ENCODE measurements at regions not wholly inside any gene's neighbourhood (a gene's known extent, or its start where the extent isn't known, plus 50 kb on each side); places are given as distances from the start of the nearest gene placed in this dataset.

DNA sequence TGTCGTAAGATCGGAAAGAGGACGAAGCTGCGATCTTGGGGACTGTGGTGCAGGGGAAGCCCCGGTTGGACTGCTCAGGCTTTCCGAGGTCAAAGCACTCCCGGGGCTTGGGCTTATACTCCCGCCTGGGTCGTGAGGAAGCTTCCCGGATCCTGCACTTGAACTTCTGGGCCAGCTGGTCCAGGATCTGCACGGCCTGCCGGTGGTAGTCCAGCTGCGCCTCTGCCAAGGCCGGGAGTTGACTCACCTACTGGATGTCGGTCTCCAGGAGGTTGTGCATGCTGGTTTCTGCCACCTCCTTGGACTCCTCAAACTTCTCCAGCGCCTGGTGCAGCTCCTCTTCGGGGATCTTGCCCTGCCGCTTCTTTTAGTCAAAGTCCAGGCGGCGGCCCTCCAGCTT, 99.2 kb downstream of the KPNA2 start:
- Histone ChIP-seq H2BK20ac (ENCODE audit: low read length) (no peak overlapping the region), H3K23ac (ENCODE audit: insufficient read length) (no peak overlapping the region)

More for the DNA sequence above, 99.2 kb downstream of the KPNA2 start:
- no peak overlapping the region for H2AFZ ChIP-seq (ENCODE audit: low read length)
- no peak overlapping the region for H2BK120ac ChIP-seq (replicated peaks; ENCODE audit: low read depth, low read length)
- ChIA-PET CTCF (ENCODE audit: partially characterized antibody) (interaction anchor here (1.2 to 1.6 kb wide), 2 partner anchors 16 to 38 kb away, joined by 3 to 4 read pairs; no protein-coding TSS in a partner anchor), POLR2A (ENCODE audit: partially characterized antibody) (interaction anchor here (1.5 kb wide), 1 partner anchor 9 kb away, joined by 3 read pairs; no protein-coding TSS in a partner anchor)
- no peak overlapping the region for H3K27ac ChIP-seq (ENCODE audit: low read depth, low read length)
- H4K20me1 ChIP-seq (replicated peaks in 1 of 2; ENCODE audit: control insufficient read depth in 1 of 2, insufficient read depth in 2 of 2, low read length in 2 of 2), result no peaks in the 10 kb centered on the region
- no peak overlapping the region for H2BK15ac ChIP-seq (ENCODE audit: low read length)
- no peaks in the 10 kb centered on the region for H3K36me3 ChIP-seq (ENCODE audit: control insufficient read depth in 2 of 4, insufficient read depth in 4 of 4, low read length in 3 of 4)
- TF ChIP-seq PHF8 (conservative IDR thresholded peaks at IDR 0.05; ENCODE audit: low read depth, low read length) (no peak), CTBP2 (IDR thresholded peaks at IDR 0.05; ENCODE audit: borderline replicate concordance, insufficient read depth, insufficient read length, low read length) (no peak), TAF1 (IDR thresholded peaks at IDR 0.05; ENCODE audit: low read depth, low read length) (no peak), CEBPB (IDR thresholded peaks at IDR 0.05; ENCODE audit: low read depth, low read length) (no peak), SP4 (IDR thresholded peaks at IDR 0.05; ENCODE audit: low read length) (no peak), EP300 (IDR thresholded peaks at IDR 0.05; ENCODE audit: borderline replicate concordance in 1 of 2, low read depth in 2 of 2, low read length in 2 of 2) (no peak), TAF7 (optimal IDR thresholded peaks at IDR 0.05; ENCODE audit: borderline replicate concordance, low read depth, low read length) (no peak), CHD2 (IDR thresholded peaks at IDR 0.05; ENCODE audit: low read length) (no peak), POLR2AphosphoS5 (IDR thresholded peaks at IDR 0.05; ENCODE audit: low read depth, low read length) (no peak), GTF2F1 (IDR thresholded peaks at IDR 0.05; ENCODE audit: borderline replicate concordance, low read depth, low read length) (no peak)
- no peak overlapping the region for H3K9ac ChIP-seq (replicated peaks in 1 of 4; ENCODE audit: extremely low read depth in 1 of 4, low read depth in 3 of 4, low read length in 3 of 4)
- no peak overlapping the region for H3K4me2 ChIP-seq (ENCODE audit: insufficient read depth in 1 of 2, low read depth in 2 of 2, low read length in 2 of 2)
- peaks cover 0 to 8% (median 0%) of the 10 kb centered on the region in 4 experiments; a peak in 2 of 7 replicates for H3K4me1 ChIP-seq (replicated peaks in 1 of 4; ENCODE audit: control insufficient read depth in 3 of 4, insufficient read depth in 4 of 4, low read length in 3 of 4)
- no peak overlapping the region for H3K56ac ChIP-seq (replicated peaks; ENCODE audit: insufficient read length, low read depth, low read length)
- no peaks in the 10 kb centered on the region for H3K79me2 ChIP-seq (ENCODE audit: control insufficient read depth in 1 of 2, insufficient read depth in 2 of 2, low read length in 2 of 2)
- H2AK5ac ChIP-seq (ENCODE audit: low read depth, low read length), result no peak overlapping the region
- WGBS, 2 experiments (ENCODE audit: extremely low coverage in 1 of 2, insufficient coverage in 1 of 2, insufficient read length in 1 of 2, insufficient replicate concordance in 2 of 2, low coverage in 1 of 2, low lambda C conversion rate in 2 of 2, missing lambda C conversion rate in 1 of 2), result 94% methylated on average over 20 of the region's 20 CpGs; no CpG with 5 or more reads in 1 of the 2 experiments
- no peak overlapping the region for H3K14ac ChIP-seq (ENCODE audit: insufficient read length)
- H3K18ac ChIP-seq (ENCODE audit: extremely low read depth, low read length), result no peak overlapping the region
- H3K9me3 ChIP-seq (ENCODE audit: insufficient read depth in 2 of 2, low read depth in 1 of 2, low read length in 1 of 2), result no peaks in the 10 kb centered on the region
- DNase-seq (ENCODE audit: low read depth in 1 of 2, low spot score in 2 of 2), result no peak
- no peak overlapping the region for H4K91ac ChIP-seq (replicated peaks; ENCODE audit: insufficient read length, low read length)
- no peak overlapping the region for H4K5ac ChIP-seq (ENCODE audit: insufficient read length, low read depth, low read length)
- H2BK12ac ChIP-seq (ENCODE audit: low read depth, low read length), result no peak overlapping the region
- no peaks in the 10 kb centered on the region for H3K79me1 ChIP-seq (ENCODE audit: low read depth, low read length)
- no peaks in the 10 kb centered on the region for H3K23me2 ChIP-seq (ENCODE audit: low read depth, low read length)
- no peak overlapping the region for H3K4me3 ChIP-seq (ENCODE audit: extremely low read depth in 1 of 4, insufficient read depth in 2 of 4, low read depth in 3 of 4, low read length in 4 of 4)
- FAIRE-seq, result no peak
- H4K8ac ChIP-seq (ENCODE audit: extremely low read depth, insufficient read depth, low read length), result no peak overlapping the region
- no peak overlapping the region for H2BK5ac ChIP-seq (ENCODE audit: low read depth, low read length)
- H3K4ac ChIP-seq (replicated peaks; ENCODE audit: insufficient read length, low read depth, low read length), result no peak overlapping the region
- no peaks in the 10 kb centered on the region for H3K27me3 ChIP-seq (replicated peaks in 1 of 4; ENCODE audit: control insufficient read depth in 3 of 4, extremely low read depth in 1 of 4, insufficient read depth in 3 of 4, low read length in 3 of 4)

Measured in H1 (cell line).